ENCODE measurements at regions not wholly inside any gene's neighbourhood (a gene's known extent, or its start where the extent isn't known, plus 50 kb on each side); places are given as distances from the start of the nearest gene placed in this dataset.
"Not testable (repeated sequence)": the region's sequence is repeated elsewhere in the genome, so short reads cannot be mapped to it uniquely, and the experiment has no call there.

DNA sequence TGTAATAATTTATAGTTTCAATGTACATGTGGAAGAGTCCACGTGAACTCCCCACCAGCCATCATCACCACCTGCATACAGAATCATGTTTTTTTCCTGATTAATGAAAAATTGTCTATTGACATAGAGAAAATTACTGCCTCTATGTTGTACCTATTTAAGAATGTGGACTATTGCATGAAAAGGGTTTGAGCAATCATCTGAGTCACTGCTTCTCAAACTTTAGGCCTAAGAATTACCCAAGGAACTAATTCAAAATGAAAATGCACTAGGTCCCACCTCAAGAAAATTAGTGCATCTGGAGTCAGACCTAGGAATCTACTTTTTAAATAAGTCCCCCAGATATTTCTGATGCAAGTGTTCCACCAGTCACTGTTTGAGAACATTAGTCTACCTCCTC, 709.3 kb downstream of the MAT2B start:
- Histone ChIP-seq H3K4me3 (ENCODE audit: low read length in 2 of 2) (no peak overlapping the region), H3K9me3 (ENCODE audit: control insufficient read depth in 2 of 2, low read length in 2 of 2) (no peaks in the 10 kb centered on the region), H3K36me3 (ENCODE audit: control insufficient read depth in 2 of 2, insufficient read depth in 2 of 2, low read length in 2 of 2) (no peaks in the 10 kb centered on the region), H3K27ac (ENCODE audit: low read depth in 2 of 2, low read length in 2 of 2) (no peak overlapping the region), H3K4me1 (ENCODE audit: control insufficient read depth in 2 of 2, insufficient read depth in 2 of 2, low read length in 2 of 2) (no peaks in the 10 kb centered on the region), H3K9ac (ENCODE audit: low read depth in 1 of 2, low read length in 2 of 2) (no peak overlapping the region), H3K27me3 (ENCODE audit: control insufficient read depth in 2 of 2, insufficient read depth in 2 of 2, low read length in 2 of 2) (no peaks in the 10 kb centered on the region)

DNA sequence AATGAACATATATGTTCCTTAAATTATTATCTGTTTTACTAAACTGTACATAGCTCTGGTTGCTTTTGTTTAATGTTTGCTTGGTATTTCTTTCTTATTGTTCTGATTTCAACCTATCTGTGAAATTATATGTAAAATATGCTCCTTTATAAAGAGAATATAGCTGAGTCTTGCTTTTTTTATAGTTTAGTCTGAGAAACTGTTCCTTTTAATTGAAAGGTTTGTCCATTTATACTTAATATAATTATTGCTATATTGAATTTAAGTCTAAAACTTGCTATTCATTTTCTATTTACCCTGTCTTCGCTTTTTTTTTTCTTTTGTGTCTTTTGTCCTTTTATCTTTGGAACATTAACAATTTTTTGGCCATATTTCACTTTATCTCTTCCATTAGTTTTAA, 712.0 kb downstream of the MAT2B start:
- Histone ChIP-seq H3K4me3 (ENCODE audit: low read length in 2 of 2) (no peak overlapping the region), H3K9ac (ENCODE audit: low read depth in 1 of 2, low read length in 2 of 2) (no peak overlapping the region), H3K27me3 (ENCODE audit: control insufficient read depth in 2 of 2, insufficient read depth in 2 of 2, low read length in 2 of 2) (no peaks in the 10 kb centered on the region)

DNA sequence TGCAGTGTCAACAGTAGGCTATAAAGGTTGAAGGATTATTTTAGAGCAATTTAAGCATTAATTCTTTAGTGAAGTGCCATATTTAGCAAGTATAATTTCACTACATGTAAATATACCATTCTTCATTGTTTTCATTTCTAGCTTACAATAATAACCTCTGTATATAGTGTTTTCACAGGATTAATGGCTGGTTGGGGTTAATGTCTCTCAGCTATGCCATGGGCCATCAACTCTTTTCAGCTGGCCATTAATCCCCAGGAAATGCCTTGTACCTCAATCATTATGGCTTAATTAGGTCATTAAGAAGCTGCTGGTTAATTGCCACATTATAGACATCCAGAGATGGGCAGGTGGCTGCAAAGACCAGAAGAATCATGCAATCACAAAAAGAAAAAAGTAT, 715.1 kb downstream of the MAT2B start:
- H3K4me3 ChIP-seq (ENCODE audit: low read length in 2 of 2) = no peak overlapping the region
- H3K27me3 ChIP-seq (ENCODE audit: control insufficient read depth in 2 of 2, insufficient read depth in 2 of 2, low read length in 2 of 2) = no peaks in the 10 kb centered on the region
- no peak overlapping the region for H3K9ac ChIP-seq (ENCODE audit: low read depth in 1 of 2, low read length in 2 of 2)
- no peak overlapping the region for H3K27ac ChIP-seq (ENCODE audit: low read depth in 2 of 2, low read length in 2 of 2)
- no peaks in the 10 kb centered on the region for H3K36me3 ChIP-seq (ENCODE audit: control insufficient read depth in 2 of 2, insufficient read depth in 2 of 2, low read length in 2 of 2)
- no peaks in the 10 kb centered on the region for H3K4me1 ChIP-seq (ENCODE audit: control insufficient read depth in 2 of 2, insufficient read depth in 2 of 2, low read length in 2 of 2)
- no peaks in the 10 kb centered on the region for H3K9me3 ChIP-seq (ENCODE audit: control insufficient read depth in 2 of 2, low read length in 2 of 2)

More for the DNA sequence above, 712.0 kb downstream of the MAT2B start:
- Histone ChIP-seq H3K9me3 (ENCODE audit: control insufficient read depth in 2 of 2, low read length in 2 of 2) (no peaks in the 10 kb centered on the region), H3K27ac (ENCODE audit: low read depth in 2 of 2, low read length in 2 of 2) (no peak overlapping the region), H3K4me1 (ENCODE audit: control insufficient read depth in 2 of 2, insufficient read depth in 2 of 2, low read length in 2 of 2) (no peaks in the 10 kb centered on the region), H3K36me3 (ENCODE audit: control insufficient read depth in 2 of 2, insufficient read depth in 2 of 2, low read length in 2 of 2) (no peaks in the 10 kb centered on the region)

DNA sequence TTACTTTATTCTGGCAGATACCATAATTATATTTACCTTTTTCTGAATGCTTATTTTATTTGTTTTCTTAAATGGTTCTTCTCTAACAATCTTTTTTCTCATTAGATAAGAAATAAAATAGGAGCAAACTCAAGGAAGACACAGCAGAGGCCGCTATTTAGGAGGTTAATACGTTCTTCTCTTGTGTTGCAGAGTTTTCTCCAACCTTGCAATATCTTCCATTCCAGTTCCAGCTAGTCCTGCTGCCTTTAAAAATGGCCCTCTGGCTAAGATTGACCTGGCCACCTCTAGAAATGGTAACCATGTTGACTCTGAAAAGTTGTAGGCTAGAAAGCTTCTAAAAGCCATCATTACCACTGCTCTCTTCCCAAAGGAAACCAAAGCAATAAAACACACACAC, 718.8 kb downstream of the MAT2B start:
- no peak overlapping the region for H3K4me3 ChIP-seq (ENCODE audit: low read length in 2 of 2)
- H3K27ac ChIP-seq (ENCODE audit: low read depth in 2 of 2, low read length in 2 of 2) = no peak overlapping the region
- H3K9me3 ChIP-seq (ENCODE audit: control insufficient read depth in 2 of 2, low read length in 2 of 2) = no peaks in the 10 kb centered on the region
- H3K4me1 ChIP-seq (ENCODE audit: control insufficient read depth in 2 of 2, insufficient read depth in 2 of 2, low read length in 2 of 2) = no peaks in the 10 kb centered on the region
- H3K36me3 ChIP-seq (ENCODE audit: control insufficient read depth in 2 of 2, insufficient read depth in 2 of 2, low read length in 2 of 2) = no peaks in the 10 kb centered on the region
- no peak overlapping the region for H3K9ac ChIP-seq (ENCODE audit: low read depth in 1 of 2, low read length in 2 of 2)
- H3K27me3 ChIP-seq (ENCODE audit: control insufficient read depth in 2 of 2, insufficient read depth in 2 of 2, low read length in 2 of 2) = no peaks in the 10 kb centered on the region

DNA sequence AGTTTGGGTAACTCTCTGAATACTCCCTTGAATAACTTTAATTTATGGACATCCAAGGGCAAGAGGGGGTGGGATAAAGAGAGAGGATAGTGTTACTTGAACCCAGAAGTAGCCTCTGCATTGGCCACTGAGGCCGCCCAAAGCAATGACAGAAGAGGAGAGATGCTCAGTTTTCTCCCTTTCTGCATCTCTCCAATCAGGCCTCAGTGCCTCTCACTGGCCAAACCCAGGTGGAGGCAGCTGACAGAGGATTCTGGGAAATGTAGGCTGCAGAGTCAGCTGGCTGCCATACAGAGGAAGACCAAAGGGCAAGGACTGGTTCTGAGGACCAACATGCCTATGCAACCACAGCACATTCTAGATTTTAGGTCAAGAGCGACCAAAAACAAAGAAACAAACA, 719.4 kb downstream of the MAT2B start:
- Histone ChIP-seq H3K36me3 (ENCODE audit: control insufficient read depth in 2 of 2, insufficient read depth in 2 of 2, low read length in 2 of 2) (no peaks in the 10 kb centered on the region), H3K4me3 (ENCODE audit: low read length in 2 of 2) (no peak overlapping the region), H3K9me3 (ENCODE audit: control insufficient read depth in 2 of 2, low read length in 2 of 2) (no peaks in the 10 kb centered on the region), H3K9ac (ENCODE audit: low read depth in 1 of 2, low read length in 2 of 2) (no peak overlapping the region), H3K4me1 (ENCODE audit: control insufficient read depth in 2 of 2, insufficient read depth in 2 of 2, low read length in 2 of 2) (no peaks in the 10 kb centered on the region), H3K27me3 (ENCODE audit: control insufficient read depth in 2 of 2, insufficient read depth in 2 of 2, low read length in 2 of 2) (no peaks in the 10 kb centered on the region), H3K27ac (ENCODE audit: low read depth in 2 of 2, low read length in 2 of 2) (no peak overlapping the region)

DNA sequence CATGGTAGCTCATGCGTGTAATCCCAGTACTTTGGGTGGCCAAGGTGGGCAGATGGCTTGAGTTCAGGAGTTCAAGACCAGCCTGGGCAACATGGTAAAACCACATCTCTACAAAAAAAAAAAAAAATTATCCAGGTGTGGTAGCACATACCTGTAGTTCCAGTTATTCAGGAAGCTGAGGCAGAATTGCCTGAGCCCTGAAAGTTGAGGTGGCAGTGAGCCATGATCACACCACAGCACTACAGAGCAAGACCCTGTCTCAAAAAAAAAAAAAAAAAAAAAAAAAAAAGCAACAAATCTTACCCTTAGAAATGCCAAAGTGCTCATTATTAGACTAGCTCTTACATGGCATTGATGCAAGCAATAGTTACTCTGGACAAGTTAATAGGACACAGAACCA, 724.9 kb downstream of the MAT2B start:
- no peak overlapping the region for H3K4me3 ChIP-seq (ENCODE audit: low read length in 2 of 2)

DNA sequence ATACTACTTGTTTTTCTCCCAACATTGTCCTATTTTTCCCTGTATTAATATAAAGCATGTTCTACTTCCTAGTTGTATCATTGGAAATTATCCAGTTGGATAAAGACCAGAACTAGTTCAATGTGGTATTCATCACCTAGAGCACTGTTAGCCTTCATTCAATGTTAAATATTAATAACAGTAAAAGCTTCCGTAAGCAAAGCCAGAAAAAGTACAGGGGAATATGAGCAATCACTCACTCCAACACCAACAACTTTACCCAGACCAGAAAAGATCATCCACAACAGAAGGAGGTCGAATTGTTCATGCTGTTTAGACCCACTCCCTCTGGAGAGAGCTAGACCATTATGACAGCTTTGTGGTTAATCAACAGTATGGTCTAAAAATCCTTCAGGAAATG, 728.4 kb downstream of the MAT2B start:
- no peak overlapping the region for H3K27ac ChIP-seq (ENCODE audit: low read depth in 2 of 2, low read length in 2 of 2)
- H3K4me3 ChIP-seq (ENCODE audit: low read length in 2 of 2) = no peak overlapping the region
- no peak overlapping the region for H3K9ac ChIP-seq (ENCODE audit: low read depth in 1 of 2, low read length in 2 of 2)
- H3K36me3 ChIP-seq (ENCODE audit: control insufficient read depth in 2 of 2, insufficient read depth in 2 of 2, low read length in 2 of 2) = no peaks in the 10 kb centered on the region
- no peaks in the 10 kb centered on the region for H3K4me1 ChIP-seq (ENCODE audit: control insufficient read depth in 2 of 2, insufficient read depth in 2 of 2, low read length in 2 of 2)
- H3K27me3 ChIP-seq (ENCODE audit: control insufficient read depth in 2 of 2, insufficient read depth in 2 of 2, low read length in 2 of 2) = no peaks in the 10 kb centered on the region
- no peaks in the 10 kb centered on the region for H3K9me3 ChIP-seq (ENCODE audit: control insufficient read depth in 2 of 2, low read length in 2 of 2)

More for the DNA sequence above, 724.9 kb downstream of the MAT2B start:
- H3K4me1 ChIP-seq (ENCODE audit: control insufficient read depth in 2 of 2, insufficient read depth in 2 of 2, low read length in 2 of 2) = no peaks in the 10 kb centered on the region
- H3K27me3 ChIP-seq (ENCODE audit: control insufficient read depth in 2 of 2, insufficient read depth in 2 of 2, low read length in 2 of 2) = no peaks in the 10 kb centered on the region
- no peak overlapping the region for H3K9ac ChIP-seq (ENCODE audit: low read depth in 1 of 2, low read length in 2 of 2)
- no peaks in the 10 kb centered on the region for H3K9me3 ChIP-seq (ENCODE audit: control insufficient read depth in 2 of 2, low read length in 2 of 2)
- no peak overlapping the region for H3K27ac ChIP-seq (ENCODE audit: low read depth in 2 of 2, low read length in 2 of 2)
- no peaks in the 10 kb centered on the region for H3K36me3 ChIP-seq (ENCODE audit: control insufficient read depth in 2 of 2, insufficient read depth in 2 of 2, low read length in 2 of 2)

DNA sequence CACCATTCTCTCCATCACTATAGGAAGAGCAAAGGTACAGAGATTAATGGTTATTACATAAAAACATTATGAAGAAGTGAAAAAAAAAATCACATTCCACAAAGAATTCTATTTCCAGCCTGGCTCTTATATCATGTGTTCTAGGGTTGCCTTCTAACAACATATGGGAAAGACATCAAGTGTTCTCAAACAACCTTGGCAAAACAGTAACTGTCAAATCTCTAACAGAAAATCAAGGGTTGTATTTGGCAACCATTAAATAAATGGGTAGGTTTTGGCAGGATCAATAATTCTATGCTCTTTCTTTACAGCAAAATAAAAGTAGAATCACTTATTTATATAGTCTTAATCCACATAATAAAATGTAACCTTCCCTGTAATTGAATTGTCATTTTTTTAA, 728.9 kb downstream of the MAT2B start:
- Histone ChIP-seq H3K9me3 (ENCODE audit: control insufficient read depth in 2 of 2, low read length in 2 of 2) (no peaks in the 10 kb centered on the region), H3K4me3 (ENCODE audit: low read length in 2 of 2) (no peak overlapping the region), H3K36me3 (ENCODE audit: control insufficient read depth in 2 of 2, insufficient read depth in 2 of 2, low read length in 2 of 2) (no peaks in the 10 kb centered on the region), H3K27me3 (ENCODE audit: control insufficient read depth in 2 of 2, insufficient read depth in 2 of 2, low read length in 2 of 2) (no peaks in the 10 kb centered on the region), H3K4me1 (ENCODE audit: control insufficient read depth in 2 of 2, insufficient read depth in 2 of 2, low read length in 2 of 2) (no peaks in the 10 kb centered on the region), H3K9ac (ENCODE audit: low read depth in 1 of 2, low read length in 2 of 2) (no peak overlapping the region), H3K27ac (ENCODE audit: low read depth in 2 of 2, low read length in 2 of 2) (no peak overlapping the region)

DNA sequence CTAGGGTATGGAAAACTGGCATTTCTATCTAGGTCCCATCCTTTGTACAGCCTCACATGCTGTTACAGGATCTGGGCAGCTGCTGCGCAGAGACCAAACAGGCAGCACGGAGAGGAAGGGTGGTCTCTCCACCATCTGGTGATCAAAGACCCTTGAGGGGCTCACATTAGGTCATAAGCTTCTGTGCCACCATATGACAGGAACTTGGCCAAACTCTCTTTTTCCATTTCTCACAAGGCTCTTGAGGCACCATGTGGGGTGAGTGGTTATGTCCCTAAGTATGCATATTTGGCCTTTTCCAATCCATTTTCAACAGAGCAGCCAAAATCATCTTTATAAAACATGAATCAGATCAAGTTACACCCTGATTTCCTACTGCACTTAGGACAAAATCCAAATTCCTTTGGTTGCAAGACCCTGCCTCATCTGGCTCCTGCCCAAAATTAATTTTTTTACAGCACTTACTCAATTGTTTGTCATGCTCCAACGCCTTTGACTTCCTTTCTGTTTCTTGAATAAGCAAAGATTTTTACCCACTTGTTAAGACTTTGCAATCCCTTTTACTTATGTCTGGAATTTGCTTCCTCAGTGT, 730.0 kb downstream of the MAT2B start:
- Histone ChIP-seq H3K27ac (ENCODE audit: low read depth in 2 of 2, low read length in 2 of 2) (no peak overlapping the region), H3K4me1 (ENCODE audit: control insufficient read depth in 2 of 2, insufficient read depth in 2 of 2, low read length in 2 of 2) (no peaks in the 10 kb centered on the region)

DNA sequence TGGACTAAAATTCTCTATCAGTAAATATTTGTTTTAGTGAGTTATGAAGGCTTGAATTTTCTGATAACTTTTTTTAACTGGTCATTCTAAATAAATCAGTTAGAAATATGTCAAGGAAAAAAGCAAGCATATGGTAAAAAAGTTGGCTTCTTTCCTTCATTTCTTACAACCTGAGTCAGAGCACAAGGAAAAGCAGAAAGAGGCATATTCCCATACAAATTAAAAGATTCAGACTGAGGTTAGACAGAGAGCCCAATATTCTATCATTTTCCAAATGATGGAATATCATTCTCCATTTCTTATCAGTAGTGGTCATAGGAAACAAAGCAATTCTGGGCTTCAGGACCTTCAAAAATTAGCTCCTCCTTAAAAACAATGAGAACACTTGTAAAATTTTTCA, 732.1 kb downstream of the MAT2B start:
- H3K36me3 ChIP-seq (ENCODE audit: control insufficient read depth in 2 of 2, insufficient read depth in 2 of 2, low read length in 2 of 2) = no peaks in the 10 kb centered on the region
- H3K27me3 ChIP-seq (ENCODE audit: control insufficient read depth in 2 of 2, insufficient read depth in 2 of 2, low read length in 2 of 2) = no peaks in the 10 kb centered on the region
- H3K9ac ChIP-seq (ENCODE audit: low read depth in 1 of 2, low read length in 2 of 2) = no peak overlapping the region
- no peak overlapping the region for H3K4me3 ChIP-seq (ENCODE audit: low read length in 2 of 2)
- H3K4me1 ChIP-seq (ENCODE audit: control insufficient read depth in 2 of 2, insufficient read depth in 2 of 2, low read length in 2 of 2) = no peaks in the 10 kb centered on the region
- no peak overlapping the region for H3K27ac ChIP-seq (ENCODE audit: low read depth in 2 of 2, low read length in 2 of 2)
- H3K9me3 ChIP-seq (ENCODE audit: control insufficient read depth in 2 of 2, low read length in 2 of 2) = no peaks in the 10 kb centered on the region

More for the DNA sequence above, 730.0 kb downstream of the MAT2B start:
- Histone ChIP-seq H3K36me3 (ENCODE audit: control insufficient read depth in 2 of 2, insufficient read depth in 2 of 2, low read length in 2 of 2) (no peaks in the 10 kb centered on the region), H3K27me3 (ENCODE audit: control insufficient read depth in 2 of 2, insufficient read depth in 2 of 2, low read length in 2 of 2) (no peaks in the 10 kb centered on the region), H3K9ac (ENCODE audit: low read depth in 1 of 2, low read length in 2 of 2) (no peak overlapping the region), H3K4me3 (ENCODE audit: low read length in 2 of 2) (no peak overlapping the region), H3K9me3 (ENCODE audit: control insufficient read depth in 2 of 2, low read length in 2 of 2) (no peaks in the 10 kb centered on the region)

DNA sequence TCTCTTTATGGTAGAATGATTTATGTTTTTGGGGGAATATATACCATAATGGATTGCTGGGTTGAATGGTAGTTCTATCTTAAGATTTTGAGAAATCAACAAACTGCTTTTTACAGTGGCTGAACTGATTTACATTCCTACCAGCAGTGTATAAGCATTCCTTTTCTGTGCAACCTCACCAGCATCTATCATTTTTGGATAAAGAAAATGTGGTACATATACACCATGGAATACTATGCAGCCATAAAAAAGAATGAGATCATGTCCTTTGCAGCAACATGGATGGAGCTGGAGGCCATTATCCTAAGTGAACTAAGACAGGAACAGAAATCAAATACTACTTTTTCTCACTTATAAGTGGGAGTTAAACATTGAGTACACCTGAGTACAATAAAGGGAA, 746.4 kb downstream of the MAT2B start:
- H3K36me3 ChIP-seq (ENCODE audit: control insufficient read depth in 2 of 2, insufficient read depth in 2 of 2, low read length in 2 of 2); H3K27me3 ChIP-seq (ENCODE audit: control insufficient read depth in 2 of 2, insufficient read depth in 2 of 2, low read length in 2 of 2); H3K9me3 ChIP-seq (ENCODE audit: control insufficient read depth in 2 of 2, low read length in 2 of 2); H3K4me3 ChIP-seq (ENCODE audit: low read length in 2 of 2); H3K9ac ChIP-seq (ENCODE audit: low read depth in 1 of 2, low read length in 2 of 2); H3K27ac ChIP-seq (ENCODE audit: low read depth in 2 of 2, low read length in 2 of 2); H3K4me1 ChIP-seq (ENCODE audit: control insufficient read depth in 2 of 2, insufficient read depth in 2 of 2, low read length in 2 of 2): not testable (repeated sequence)

Data from mucosa of rectum (tissue), 2 donors.